ENCODE measurements at regions not wholly inside any gene's neighbourhood (a gene's known extent, or its start where the extent isn't known, plus 50 kb on each side); places are given as distances from the start of the nearest gene placed in this dataset.

- Histone ChIP-seq H3K36me3 (no peaks in the 10 kb centered on the region), H3K27me3 (no peaks in the 10 kb centered on the region), H3K4me1 (peaks cover 0 to 15% (median 0%) of the 10 kb centered on the region in 4 donors), H3K27ac (no peak overlapping the region), H3K4me3 (no peak overlapping the region), H3K9me3 (no peaks in the 10 kb centered on the region)
- WGBS, 2 donors, result 40 to 61% methylated on average over 6 of the region's 6 CpGs
- TF ChIP-seq CTCF (IDR thresholded peaks at IDR 0.05) (no peak), POLR2A (IDR thresholded peaks at IDR 0.05) (no peak), EP300 (IDR thresholded peaks at IDR 0.05) (no peak)
- no peak for DNase-seq (ENCODE audit: low spot score in 2 of 2)
Observed at GRCh38 chr2:20138696-20139095, 86.2 kb downstream of the SDC1 start.

GRCh38 chr2:20137884-20138283 lies 86.5 kb upstream of the LAPTM4A start:
- 90 to 95% methylated on average over 8 of the region's 8 CpGs for WGBS, 2 donors
- Histone ChIP-seq H3K36me3 (no peaks in the 10 kb centered on the region), H3K27me3 (no peaks in the 10 kb centered on the region), H3K4me3 (no peak overlapping the region), H3K4me1 (peaks cover 0 to 15% (median 0%) of the 10 kb centered on the region in 4 donors), H3K27ac (no peak overlapping the region), H3K9me3 (no peaks in the 10 kb centered on the region)
- TF ChIP-seq EP300 (IDR thresholded peaks at IDR 0.05) (no peak), CTCF (IDR thresholded peaks at IDR 0.05) (no peak), POLR2A (IDR thresholded peaks at IDR 0.05) (no peak)
- no peak for DNase-seq (ENCODE audit: low spot score in 2 of 2)

GRCh38 chr2:20137131-20137571 lies 85.7 kb upstream of the LAPTM4A start:
- TF ChIP-seq EP300 (IDR thresholded peaks at IDR 0.05) (no peak), CTCF (IDR thresholded peaks at IDR 0.05) (no peak), POLR2A (IDR thresholded peaks at IDR 0.05) (no peak)
- Histone ChIP-seq H3K27me3 (no peaks in the 10 kb centered on the region), H3K36me3 (no peaks in the 10 kb centered on the region), H3K4me1 (peaks cover 0 to 15% (median 0%) of the 10 kb centered on the region in 4 donors), H3K4me3 (no peak overlapping the region), H3K27ac (no peak overlapping the region), H3K9me3 (no peaks in the 10 kb centered on the region)
- no peak for DNase-seq (ENCODE audit: low spot score in 2 of 2)
- 70 to 72% methylated on average over 9 of the region's 10 CpGs for WGBS, 2 donors

- Histone ChIP-seq H3K36me3 (no peaks in the 10 kb centered on the region), H3K27me3 (no peaks in the 10 kb centered on the region), H3K27ac (no peak overlapping the region), H3K9me3 (no peaks in the 10 kb centered on the region), H3K4me3 (no peak overlapping the region), H3K4me1 (peaks cover 0 to 5% (median 0%) of the 10 kb centered on the region in 4 donors)
- 77% methylated on average over 12 of the region's 12 CpGs for WGBS, 2 donors
- DNase-seq (ENCODE audit: low spot score in 2 of 2), result no peak
- no peak for TF ChIP-seq EP300 (IDR thresholded peaks at IDR 0.05)
- no peak for TF ChIP-seq CTCF (IDR thresholded peaks at IDR 0.05)
- TF ChIP-seq POLR2A (IDR thresholded peaks at IDR 0.05), result no peak
Observed at GRCh38 chr2:20136149-20136548, 84.7 kb upstream of the LAPTM4A start.

GRCh38 chr2:20135631-20136050 lies 84.2 kb upstream of the LAPTM4A start:
- H3K27me3 ChIP-seq, result no peaks in the 10 kb centered on the region
- no peak overlapping the region for H3K27ac ChIP-seq
- WGBS, 2 donors, result 6 to 13% methylated on average over 9 to 10 of the region's 10 CpGs
- no peaks in the 10 kb centered on the region for H3K36me3 ChIP-seq
- TF ChIP-seq EP300 (IDR thresholded peaks at IDR 0.05), result no peak
- TF ChIP-seq CTCF (IDR thresholded peaks at IDR 0.05), result peak; percentile 57 to 71 (median 67)
- TF ChIP-seq POLR2A (IDR thresholded peaks at IDR 0.05), result no peak
- no peaks in the 10 kb centered on the region for H3K9me3 ChIP-seq
- H3K4me1 ChIP-seq, result peaks cover 0 to under 1% (median 0%) of the 10 kb centered on the region in 4 donors
- no peak overlapping the region for H3K4me3 ChIP-seq
- peak; percentile 24 to 80 for DNase-seq (ENCODE audit: low spot score in 2 of 2)

Measured in tibial nerve (tissue), 4 donors.